ENCODE measurements at regions not wholly inside any gene's neighbourhood (a gene's known extent, or its start where the extent isn't known, plus 50 kb on each side); places are given as distances from the start of the nearest gene placed in this dataset.

- Histone ChIP-seq H3K4me3 (ENCODE audit: insufficient read length, low read depth) (no peak overlapping the region), H3K4me1 (ENCODE audit: insufficient read depth, insufficient read length) (no peaks in the 10 kb centered on the region), H3K9me3 (ENCODE audit: insufficient read depth, low read length) (0 out of 2 replicates have a peak, but pooled peaks cover 7% of the 10 kb centered on the region), H3K36me3 (ENCODE audit: insufficient read depth, insufficient read length, low read length) (no peaks in the 10 kb centered on the region), H3K9ac (ENCODE audit: insufficient read length, low read depth) (no peak overlapping the region), H3K27me3 (ENCODE audit: insufficient read depth, insufficient read length) (no peaks in the 10 kb centered on the region)
- no peak for DNase-seq (ENCODE audit: low read depth, low spot score)
- TF ChIP-seq ZNF274 (IDR thresholded peaks at IDR 0.05; ENCODE audit: low read depth, low read length) = no peak
- no peak for TF ChIP-seq SUZ12 (IDR thresholded peaks at IDR 0.05; ENCODE audit: extremely low read depth, insufficient read depth, insufficient read length)
- no peak for TF ChIP-seq YY1 (IDR thresholded peaks at IDR 0.05; ENCODE audit: insufficient read depth, insufficient read length)
Observed at GRCh38 chr6:140182821-140183220, 808.4 kb upstream of the CITED2 start.

- Histone ChIP-seq H3K36me3 (ENCODE audit: insufficient read depth, insufficient read length, low read length) (no peaks in the 10 kb centered on the region), H3K4me3 (ENCODE audit: insufficient read length, low read depth) (no peak overlapping the region), H3K27me3 (ENCODE audit: insufficient read depth, insufficient read length) (no peaks in the 10 kb centered on the region), H3K9me3 (ENCODE audit: insufficient read depth, low read length) (0 out of 2 replicates have a peak, but pooled peaks cover 7% of the 10 kb centered on the region), H3K9ac (ENCODE audit: insufficient read length, low read depth) (no peak overlapping the region), H3K4me1 (ENCODE audit: insufficient read depth, insufficient read length) (no peaks in the 10 kb centered on the region)
- TF ChIP-seq YY1 (IDR thresholded peaks at IDR 0.05; ENCODE audit: insufficient read depth, insufficient read length) (no peak), ZNF274 (IDR thresholded peaks at IDR 0.05; ENCODE audit: low read depth, low read length) (no peak), SUZ12 (IDR thresholded peaks at IDR 0.05; ENCODE audit: extremely low read depth, insufficient read depth, insufficient read length) (no peak)
- DNase-seq (ENCODE audit: low read depth, low spot score) = no peak
Observed at GRCh38 chr6:140181876-140182275, 807.4 kb upstream of the CITED2 start.

- H3K4me3 ChIP-seq (ENCODE audit: insufficient read length, low read depth) = no peak overlapping the region
- no peaks in the 10 kb centered on the region for H3K4me1 ChIP-seq (ENCODE audit: insufficient read depth, insufficient read length)
- no peak overlapping the region for H3K9ac ChIP-seq (ENCODE audit: insufficient read length, low read depth)
- H3K36me3 ChIP-seq (ENCODE audit: insufficient read depth, insufficient read length, low read length) = no peaks in the 10 kb centered on the region
- TF ChIP-seq SUZ12 (IDR thresholded peaks at IDR 0.05; ENCODE audit: extremely low read depth, insufficient read depth, insufficient read length) = no peak
- no peak for TF ChIP-seq ZNF274 (IDR thresholded peaks at IDR 0.05; ENCODE audit: low read depth, low read length)
- no peak for TF ChIP-seq YY1 (IDR thresholded peaks at IDR 0.05; ENCODE audit: insufficient read depth, insufficient read length)
- no peaks in the 10 kb centered on the region for H3K9me3 ChIP-seq (ENCODE audit: insufficient read depth, low read length)
- H3K27me3 ChIP-seq (ENCODE audit: insufficient read depth, insufficient read length) = no peaks in the 10 kb centered on the region
- DNase-seq (ENCODE audit: low read depth, low spot score) = no peak
Observed at GRCh38 chr6:140180306-140180705, 805.9 kb upstream of the CITED2 start.

- Histone ChIP-seq H3K4me1 (ENCODE audit: insufficient read depth, insufficient read length) (no peaks in the 10 kb centered on the region), H3K4me3 (ENCODE audit: insufficient read length, low read depth) (no peak overlapping the region), H3K27me3 (ENCODE audit: insufficient read depth, insufficient read length) (no peaks in the 10 kb centered on the region), H3K9ac (ENCODE audit: insufficient read length, low read depth) (no peak overlapping the region), H3K9me3 (ENCODE audit: insufficient read depth, low read length) (no peaks in the 10 kb centered on the region), H3K36me3 (ENCODE audit: insufficient read depth, insufficient read length, low read length) (no peaks in the 10 kb centered on the region)
- no peak for TF ChIP-seq ZNF274 (IDR thresholded peaks at IDR 0.05; ENCODE audit: low read depth, low read length)
- no peak for TF ChIP-seq SUZ12 (IDR thresholded peaks at IDR 0.05; ENCODE audit: extremely low read depth, insufficient read depth, insufficient read length)
- TF ChIP-seq YY1 (IDR thresholded peaks at IDR 0.05; ENCODE audit: insufficient read depth, insufficient read length) = no peak
- DNase-seq (ENCODE audit: low read depth, low spot score) = no peak
Observed at GRCh38 chr6:140178935-140179334, 804.5 kb upstream of the CITED2 start.

DNA sequence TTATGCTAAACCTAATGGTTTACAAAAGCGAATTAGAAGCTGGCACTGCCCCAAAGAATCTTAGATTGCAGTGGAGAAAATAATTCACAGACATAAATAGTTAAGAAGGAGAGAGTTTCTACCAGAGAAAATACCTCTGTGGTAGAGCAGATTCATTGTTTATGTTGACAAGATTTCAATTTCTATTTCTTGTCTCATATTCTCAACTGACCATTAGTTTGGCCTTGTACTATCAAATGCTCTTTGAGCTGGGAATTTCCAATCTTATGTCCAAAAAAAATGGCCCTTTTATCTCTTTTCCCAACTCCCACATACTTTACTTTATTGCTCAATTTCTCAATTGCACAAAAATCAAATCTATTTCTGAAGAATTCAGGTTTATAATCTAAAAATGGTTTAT is 804.1 kb upstream of the CITED2 start:
- H3K27me3 ChIP-seq (ENCODE audit: insufficient read depth, insufficient read length) = no peaks in the 10 kb centered on the region
- TF ChIP-seq ZNF274 (IDR thresholded peaks at IDR 0.05; ENCODE audit: low read depth, low read length) (no peak), YY1 (IDR thresholded peaks at IDR 0.05; ENCODE audit: insufficient read depth, insufficient read length) (no peak), SUZ12 (IDR thresholded peaks at IDR 0.05; ENCODE audit: extremely low read depth, insufficient read depth, insufficient read length) (no peak)
- DNase-seq (ENCODE audit: low read depth, low spot score) = no peak
- H3K4me3 ChIP-seq (ENCODE audit: insufficient read length, low read depth) = no peak overlapping the region
- H3K9me3 ChIP-seq (ENCODE audit: insufficient read depth, low read length) = no peaks in the 10 kb centered on the region
- no peaks in the 10 kb centered on the region for H3K4me1 ChIP-seq (ENCODE audit: insufficient read depth, insufficient read length)
- no peaks in the 10 kb centered on the region for H3K36me3 ChIP-seq (ENCODE audit: insufficient read depth, insufficient read length, low read length)
- no peak overlapping the region for H3K9ac ChIP-seq (ENCODE audit: insufficient read length, low read depth)

DNA sequence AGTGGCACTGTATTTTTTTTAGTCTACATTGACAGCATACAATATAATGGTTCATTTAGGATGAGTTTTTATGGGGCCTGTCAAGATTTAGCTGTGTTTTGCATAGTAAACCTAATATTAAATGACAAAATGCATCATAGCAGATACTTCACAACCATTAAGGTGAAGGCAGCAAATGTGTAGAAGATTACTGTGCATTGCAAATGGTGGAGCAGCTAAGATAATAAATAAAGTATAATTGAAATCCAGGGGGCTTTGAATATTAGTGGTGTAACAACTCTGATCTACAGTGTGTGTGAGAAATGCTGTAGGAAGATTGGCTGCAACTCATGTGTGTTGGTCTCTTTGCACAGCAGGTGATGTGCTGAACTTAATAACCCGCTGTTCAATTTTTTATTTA is 801.9 kb upstream of the CITED2 start:
- Histone ChIP-seq H3K27me3 (ENCODE audit: insufficient read depth, insufficient read length) (no peaks in the 10 kb centered on the region), H3K36me3 (ENCODE audit: insufficient read depth, insufficient read length, low read length) (no peaks in the 10 kb centered on the region), H3K9ac (ENCODE audit: insufficient read length, low read depth) (no peak overlapping the region), H3K4me3 (ENCODE audit: insufficient read length, low read depth) (no peak overlapping the region), H3K9me3 (ENCODE audit: insufficient read depth, low read length) (no peaks in the 10 kb centered on the region; the same call in 1 of the 2 replicates), H3K4me1 (ENCODE audit: insufficient read depth, insufficient read length) (no peaks in the 10 kb centered on the region)
- TF ChIP-seq SUZ12 (IDR thresholded peaks at IDR 0.05; ENCODE audit: extremely low read depth, insufficient read depth, insufficient read length) (no peak), YY1 (IDR thresholded peaks at IDR 0.05; ENCODE audit: insufficient read depth, insufficient read length) (no peak), ZNF274 (IDR thresholded peaks at IDR 0.05; ENCODE audit: low read depth, low read length) (no peak)
- no peak for DNase-seq (ENCODE audit: low read depth, low spot score)

- no peak overlapping the region for H3K4me3 ChIP-seq (ENCODE audit: insufficient read length, low read depth)
- no peak overlapping the region for H3K9ac ChIP-seq (ENCODE audit: insufficient read length, low read depth)
- H3K27me3 ChIP-seq (ENCODE audit: insufficient read depth, insufficient read length) = no peaks in the 10 kb centered on the region
- no peaks in the 10 kb centered on the region for H3K4me1 ChIP-seq (ENCODE audit: insufficient read depth, insufficient read length)
- H3K9me3 ChIP-seq (ENCODE audit: insufficient read depth, low read length) = no peaks in the 10 kb centered on the region; the same call in 1 of the 2 replicates
- no peak for DNase-seq (ENCODE audit: low read depth, low spot score)
- TF ChIP-seq ZNF274 (IDR thresholded peaks at IDR 0.05; ENCODE audit: low read depth, low read length) = no peak
- no peak for TF ChIP-seq YY1 (IDR thresholded peaks at IDR 0.05; ENCODE audit: insufficient read depth, insufficient read length)
- TF ChIP-seq SUZ12 (IDR thresholded peaks at IDR 0.05; ENCODE audit: extremely low read depth, insufficient read depth, insufficient read length) = no peak
- no peaks in the 10 kb centered on the region for H3K36me3 ChIP-seq (ENCODE audit: insufficient read depth, insufficient read length, low read length)
Observed at GRCh38 chr6:140175486-140175885, 801.0 kb upstream of the CITED2 start.
